ENCODE measurements at regions not wholly inside any gene's neighbourhood (a gene's known extent, or its start where the extent isn't known, plus 50 kb on each side); places are given as distances from the start of the nearest gene placed in this dataset.
A peak's percentile ranks its signal among the peaks of the same experiment; 100 is the strongest.

DNA sequence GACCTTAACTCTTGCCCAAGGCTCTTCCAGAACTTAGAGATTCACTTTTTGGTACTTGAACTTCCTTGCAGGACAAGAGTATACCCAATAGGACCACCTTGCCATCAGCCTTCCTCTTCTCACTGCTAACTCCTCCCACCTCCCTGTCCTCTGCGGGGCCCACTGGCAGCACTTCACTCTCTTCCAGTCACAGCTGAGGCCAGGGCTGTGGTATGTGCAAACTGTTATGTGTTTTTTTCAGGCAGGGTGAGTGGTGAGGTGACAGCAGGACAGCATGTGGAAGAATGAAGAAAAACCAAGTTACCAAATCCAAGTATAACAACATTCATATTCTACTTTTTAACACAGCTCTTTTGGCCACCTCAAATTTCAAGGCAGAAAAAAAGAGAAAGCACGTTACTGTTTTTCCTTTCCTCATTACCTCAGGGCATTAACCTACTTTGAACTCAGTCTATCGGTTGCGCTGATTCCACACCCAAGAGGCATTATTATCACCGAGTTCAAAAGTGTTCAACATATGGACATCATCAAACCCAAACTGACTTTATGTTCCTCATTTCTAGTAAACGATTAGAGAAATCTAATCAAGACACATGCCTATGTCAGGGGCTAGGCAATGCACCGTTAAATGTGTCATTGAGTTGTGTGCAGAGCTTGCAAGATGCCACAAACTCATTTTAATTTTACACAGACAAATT, 605.2 kb upstream of the SYT4 start:
- no peak for TF ChIP-seq CTCF (IDR thresholded peaks at IDR 0.05; ENCODE audit: low read depth, low read length)
- DNase-seq (ENCODE audit: low read depth, low spot score): no peak
- in situ Hi-C loops (cut with HindIII; ENCODE audit: low sequenced_read_pairs): no loop called here
- H3K4me3 ChIP-seq (ENCODE audit: low read depth, low read length): no peak overlapping the region

DNA sequence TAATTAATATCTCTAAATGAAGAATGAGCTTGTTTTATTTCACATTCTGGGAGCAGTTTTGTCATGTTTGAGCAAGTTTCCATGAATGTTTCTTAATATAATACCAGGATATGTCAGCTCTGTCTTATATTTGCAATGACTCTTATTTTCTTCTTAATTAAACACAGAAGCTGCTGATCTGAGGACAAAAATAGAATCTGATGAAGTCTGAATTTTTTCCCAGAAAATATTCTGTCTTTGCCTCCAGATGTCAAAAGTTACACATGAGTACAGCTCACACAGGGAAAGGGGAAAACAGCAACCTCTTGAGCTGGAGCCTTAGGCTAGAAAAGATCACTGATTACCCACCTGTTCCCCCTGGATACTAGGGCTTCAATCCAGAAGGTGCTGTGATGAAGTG, 606.6 kb upstream of the SYT4 start:
- TF ChIP-seq CTCF (IDR thresholded peaks at IDR 0.05; ENCODE audit: low read depth, low read length): no peak
- no peak for DNase-seq (ENCODE audit: low read depth, low spot score)
- H3K4me3 ChIP-seq (ENCODE audit: low read depth, low read length): no peak overlapping the region
- in situ Hi-C loops (cut with HindIII; ENCODE audit: low sequenced_read_pairs): no loop called here

- no peak overlapping the region for H3K4me3 ChIP-seq (ENCODE audit: low read depth, low read length)
- no peak for DNase-seq (ENCODE audit: low read depth, low spot score)
- TF ChIP-seq CTCF (IDR thresholded peaks at IDR 0.05; ENCODE audit: low read depth, low read length): no peak
- in situ Hi-C loops (cut with HindIII; ENCODE audit: low sequenced_read_pairs): no loop called here
Observed at GRCh38 chr18:43886341-43886740, 609.1 kb upstream of the SYT4 start.

DNA sequence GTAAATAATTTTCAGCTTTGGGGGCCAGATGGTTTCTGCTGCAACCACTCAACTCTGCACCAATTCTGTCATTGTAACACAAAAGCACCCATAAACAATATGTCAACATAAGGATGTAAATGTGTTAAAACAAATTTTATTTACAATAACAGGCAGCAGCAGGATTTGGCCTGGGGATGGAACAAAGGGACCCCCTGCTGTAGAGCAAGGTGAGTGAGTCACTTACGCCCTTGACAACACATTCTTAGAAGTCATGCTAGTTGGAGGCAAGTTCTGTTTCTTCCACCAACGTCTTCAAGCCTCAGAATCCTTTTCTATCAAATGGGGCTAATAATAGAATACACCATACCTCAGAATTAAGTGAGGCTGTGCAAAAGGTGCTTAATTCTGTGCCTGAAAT, 610.2 kb upstream of the SYT4 start:
- H3K4me3 ChIP-seq (ENCODE audit: low read depth, low read length): no peak overlapping the region
- DNase-seq (ENCODE audit: low read depth, low spot score): no peak
- in situ Hi-C loops (cut with HindIII; ENCODE audit: low sequenced_read_pairs): no loop called here
- TF ChIP-seq CTCF (IDR thresholded peaks at IDR 0.05; ENCODE audit: low read depth, low read length): no peak

DNA sequence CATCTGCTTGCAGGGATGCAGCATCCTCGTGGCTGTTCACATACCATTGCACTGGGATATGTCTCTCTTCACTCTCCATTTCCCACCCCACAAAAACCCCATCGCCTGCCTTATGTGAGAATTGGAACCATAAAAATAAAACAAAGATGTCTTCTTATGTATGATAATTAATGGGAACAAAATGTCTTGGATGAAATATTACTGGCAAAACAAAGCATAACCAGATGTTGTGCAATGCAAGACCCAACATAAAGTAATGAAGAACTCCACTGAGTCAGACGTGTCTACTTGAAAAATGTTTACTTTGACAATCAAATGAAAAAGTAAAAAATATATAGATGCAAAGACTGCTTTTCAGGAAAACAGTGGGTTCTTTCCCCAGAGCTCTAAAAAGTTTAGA, 611.3 kb upstream of the SYT4 start:
- no peak overlapping the region for H3K4me3 ChIP-seq (ENCODE audit: low read depth, low read length)
- in situ Hi-C loops (cut with HindIII; ENCODE audit: low sequenced_read_pairs): no loop called here
- TF ChIP-seq CTCF (IDR thresholded peaks at IDR 0.05; ENCODE audit: low read depth, low read length): no peak
- no peak for DNase-seq (ENCODE audit: low read depth, low spot score)

DNA sequence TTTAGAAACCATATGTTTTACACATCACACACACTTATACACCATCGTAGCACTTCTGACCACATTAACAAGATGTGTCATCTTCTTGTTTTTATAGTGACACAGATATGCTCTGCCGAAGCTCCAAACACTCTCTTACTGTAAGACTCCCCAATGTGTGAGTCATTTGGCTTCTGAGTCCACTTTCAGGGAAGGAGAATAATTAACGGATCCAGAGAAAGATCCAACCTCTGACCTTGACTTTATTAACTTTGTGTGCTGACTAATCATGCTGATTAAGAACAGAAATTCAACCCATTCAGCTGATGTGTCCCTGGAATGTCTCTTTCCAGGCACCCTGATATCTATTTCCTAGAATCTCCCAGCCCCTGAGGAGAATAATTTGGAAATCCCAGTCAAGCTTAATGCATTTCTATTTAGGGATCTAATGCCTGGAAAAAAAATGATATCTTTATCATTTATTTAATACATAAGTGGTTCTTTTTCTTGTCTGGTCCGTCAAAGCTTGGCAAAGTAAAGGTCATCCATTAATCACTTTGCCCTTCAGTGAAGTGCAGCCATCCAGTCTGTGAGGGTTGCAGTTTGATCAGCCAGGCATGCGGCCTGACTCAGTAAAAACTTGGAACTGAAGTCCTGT, 615.8 kb upstream of the SYT4 start:
- no peak overlapping the region for H3K4me3 ChIP-seq (ENCODE audit: low read depth, low read length)
- DNase-seq (ENCODE audit: low read depth, low spot score): peak; percentile 95
- TF ChIP-seq CTCF (IDR thresholded peaks at IDR 0.05; ENCODE audit: low read depth, low read length): no peak
- in situ Hi-C loops (cut with HindIII; ENCODE audit: low sequenced_read_pairs): no loop called here

Data from astrocyte of the spinal cord (primary cell).